ENCODE measurements at regions not wholly inside any gene's neighbourhood (a gene's known extent, or its start where the extent isn't known, plus 50 kb on each side); places are given as distances from the start of the nearest gene placed in this dataset.
"Not testable (repeated sequence)": the region's sequence is repeated elsewhere in the genome, so short reads cannot be mapped to it uniquely, and the experiment has no call there.

DNA sequence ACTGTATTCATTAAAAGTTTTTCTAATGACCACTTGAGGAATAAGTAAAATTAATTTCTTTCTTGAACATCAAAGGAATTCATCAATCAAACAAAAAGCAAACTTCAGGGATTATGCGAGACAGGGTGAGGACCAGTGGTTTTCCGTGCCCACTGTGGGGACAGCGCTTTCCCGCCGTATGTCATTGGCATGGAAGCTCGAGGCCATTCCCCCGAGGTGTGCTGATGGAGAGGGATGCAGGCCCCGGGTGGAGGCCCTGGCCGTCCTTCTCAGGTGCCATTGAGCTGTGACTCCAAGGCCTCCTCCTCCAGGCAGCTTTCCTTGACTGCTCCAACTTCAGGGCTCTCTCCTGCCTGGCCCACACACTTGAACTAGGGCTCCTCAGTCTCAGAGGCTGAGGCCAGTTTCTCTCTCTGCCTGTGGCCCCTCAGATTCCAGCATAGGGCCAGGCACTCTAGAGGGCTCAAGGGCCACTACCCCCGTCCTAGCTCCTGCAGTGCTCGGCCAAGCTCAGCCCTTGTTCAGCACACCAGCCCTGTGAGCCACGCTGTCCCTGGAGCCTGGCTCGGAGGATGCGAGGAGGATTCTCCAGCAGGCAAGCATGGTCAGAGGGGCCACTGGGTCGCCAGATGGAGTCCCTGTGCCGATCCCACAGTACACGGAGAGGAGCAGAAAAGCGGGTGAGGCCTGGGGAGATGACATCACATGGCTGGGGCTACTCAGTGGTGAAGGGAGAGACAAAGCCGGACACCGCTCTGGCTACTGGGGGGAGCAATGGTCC is 248.0 kb upstream of the SGCG start:
- DNase-seq = not testable (repeated sequence)

GRCh38 chr13:22933571-22934181 is 247.1 kb upstream of the SGCG start:
- DNase-seq = no peak

- no peak for DNase-seq
Observed at GRCh38 chr13:22934744-22935523, 245.8 kb upstream of the SGCG start.

DNA sequence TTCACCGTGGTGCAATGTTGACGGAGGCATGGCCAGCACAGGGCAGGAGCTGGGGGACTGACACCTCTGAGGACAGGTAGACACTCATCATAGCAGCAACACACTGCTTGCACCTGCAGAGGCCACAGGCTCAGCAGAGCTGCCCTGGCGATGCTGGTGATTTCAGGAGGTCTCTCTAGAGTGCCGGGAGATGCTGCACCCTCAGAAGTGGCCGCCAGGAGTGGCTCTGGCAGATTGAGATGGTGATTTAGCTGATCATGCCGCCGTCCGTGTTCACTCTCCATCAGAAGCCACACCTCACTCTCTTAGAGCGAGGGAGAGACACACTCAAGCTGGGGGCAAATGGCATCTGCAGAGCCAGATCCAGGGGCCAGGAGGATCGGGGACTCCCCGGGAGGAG is 244.6 kb upstream of the SGCG start:
- DNase-seq = no peak

GRCh38 chr13:22937241-22937640 is 243.5 kb upstream of the SGCG start:
- no peak for DNase-seq

GRCh38 chr13:22937953-22938352 is 242.8 kb upstream of the SGCG start:
- no peak for DNase-seq

DNA sequence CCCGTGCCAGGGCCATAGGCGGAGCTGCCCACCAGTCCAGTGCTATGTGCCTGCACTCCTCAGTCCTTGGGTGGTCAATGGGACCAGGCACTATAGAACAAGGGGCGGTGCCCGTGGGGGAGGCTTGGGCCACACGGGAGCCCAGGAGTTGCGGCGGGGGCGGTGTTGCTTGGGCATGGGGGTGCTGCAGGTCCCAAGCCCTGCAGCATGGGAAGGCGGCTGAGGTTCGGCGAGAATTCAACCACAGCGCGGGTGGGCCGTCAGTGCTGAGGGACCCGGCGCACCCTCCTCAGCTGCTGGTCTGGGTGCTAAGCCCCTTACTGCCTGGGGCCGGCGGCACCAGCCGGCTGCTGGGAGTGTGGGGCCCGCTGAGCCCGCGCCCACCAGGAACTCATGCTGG is 242.2 kb upstream of the SGCG start:
- DNase-seq = no peak

GRCh38 chr13:22939157-22939556 is 241.6 kb upstream of the SGCG start:
- no peak for DNase-seq

DNA sequence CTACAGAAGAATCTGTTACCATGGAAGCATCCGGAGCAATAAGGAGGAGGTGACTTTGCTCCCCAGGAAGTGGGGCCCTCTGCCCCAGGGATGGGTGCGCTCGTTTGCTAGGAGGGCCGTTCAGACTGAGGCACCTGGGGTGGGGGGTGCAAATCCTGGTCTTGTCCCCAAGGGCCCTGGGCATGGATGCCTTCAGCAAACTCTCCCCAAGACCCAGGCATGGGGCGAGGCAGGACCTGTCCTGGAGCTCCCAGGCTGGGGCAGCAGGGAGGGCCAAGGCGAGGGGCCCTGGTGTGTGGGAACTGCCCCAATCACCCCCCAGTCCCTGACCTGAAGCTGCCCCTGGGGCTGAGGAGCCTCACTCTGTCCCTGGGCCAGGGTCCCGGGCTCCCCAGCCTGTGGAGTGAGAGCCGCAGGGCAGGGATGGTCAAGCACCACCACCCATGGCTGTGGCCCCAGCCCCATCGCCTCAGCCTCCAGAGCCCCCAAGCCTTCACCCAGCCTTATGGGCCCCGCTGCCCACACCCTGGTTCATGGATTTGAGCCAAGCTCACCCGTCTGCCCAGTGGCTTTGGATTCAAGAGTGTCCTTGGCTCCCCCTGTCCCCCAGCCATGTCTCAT is 240.6 kb upstream of the SGCG start:
- no peak for DNase-seq

DNA sequence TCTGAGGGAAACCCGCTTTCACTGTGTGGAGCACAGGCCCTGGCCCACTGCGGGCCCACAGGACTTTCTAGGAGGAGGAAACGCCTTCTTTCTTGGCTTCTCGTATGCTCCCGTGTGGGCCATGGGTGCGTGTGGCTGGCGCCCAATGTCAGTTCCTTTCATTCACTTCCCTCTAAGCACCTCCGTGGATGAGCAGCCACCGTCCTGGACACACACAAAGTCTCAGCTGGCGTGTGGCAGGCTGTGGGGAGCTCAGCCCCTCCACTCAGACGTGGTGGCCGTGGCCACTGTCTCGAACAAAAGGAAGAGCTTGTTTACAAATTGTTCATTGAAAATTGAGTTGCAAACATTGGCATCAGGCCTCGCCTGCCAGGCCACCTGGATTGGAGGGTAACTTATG is 240.0 kb upstream of the SGCG start:
- no peak for DNase-seq

DNA sequence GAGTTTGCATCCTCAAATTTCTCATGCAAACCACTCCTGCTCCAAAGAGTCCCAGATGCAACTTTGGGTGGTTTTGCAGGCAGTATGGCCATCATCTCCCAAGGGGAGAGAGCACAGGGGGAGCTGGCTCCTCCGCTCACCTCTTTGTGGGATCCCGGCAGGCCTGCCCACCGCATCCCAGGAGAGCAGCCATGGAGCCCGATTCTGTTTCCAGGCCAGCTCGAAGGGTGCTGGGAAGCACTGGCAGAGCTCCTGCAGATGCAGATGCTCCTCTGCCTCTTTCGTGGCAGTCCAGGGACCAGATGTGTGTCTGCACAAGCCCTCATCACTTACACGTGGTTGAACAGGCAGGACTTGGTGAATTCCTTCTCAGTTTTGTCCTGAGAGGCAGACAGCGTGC is 239.3 kb upstream of the SGCG start:
- not testable (repeated sequence) for DNase-seq

DNA sequence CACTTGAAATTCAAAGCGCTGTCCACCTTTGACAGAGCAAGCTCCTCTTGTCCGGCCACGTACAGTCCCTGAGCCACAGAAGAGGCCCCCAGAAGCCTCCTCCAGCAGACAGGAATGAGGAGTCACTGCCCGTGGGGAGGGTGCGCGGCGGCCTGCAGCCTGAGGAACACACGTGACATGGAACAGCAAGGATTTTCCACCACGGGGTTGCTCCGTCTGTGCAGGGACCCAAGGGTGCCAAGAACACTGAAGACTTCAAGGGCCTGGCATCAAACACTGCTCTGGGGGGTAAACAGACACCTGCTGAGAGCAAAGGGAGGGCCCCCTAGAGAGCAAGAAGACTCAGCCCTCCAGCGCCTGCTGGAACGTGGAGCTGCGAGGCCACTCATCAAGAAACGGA is 237.9 kb upstream of the SGCG start:
- DNase-seq = not testable (repeated sequence)

DNA sequence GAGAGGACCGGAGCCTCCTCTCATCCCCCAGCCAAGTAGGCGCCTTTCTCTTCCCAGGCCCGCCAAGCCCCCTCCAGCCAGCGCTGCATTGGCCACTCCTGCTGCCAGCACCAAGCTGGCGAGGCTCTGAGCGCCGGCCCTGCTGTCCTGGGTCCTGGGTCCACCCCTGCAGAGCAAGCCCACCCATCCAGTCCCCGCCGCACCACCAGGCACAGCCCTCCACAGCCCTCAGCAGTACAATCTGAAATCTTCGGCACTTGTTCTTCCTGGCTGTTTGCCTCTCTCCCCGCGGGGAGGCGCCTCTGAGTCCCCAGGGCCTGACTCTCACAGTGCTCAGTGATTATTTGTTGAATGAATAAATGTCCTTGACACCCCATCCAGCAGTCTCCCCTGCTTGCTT is 236.4 kb upstream of the SGCG start:
- DNase-seq = no peak

DNA sequence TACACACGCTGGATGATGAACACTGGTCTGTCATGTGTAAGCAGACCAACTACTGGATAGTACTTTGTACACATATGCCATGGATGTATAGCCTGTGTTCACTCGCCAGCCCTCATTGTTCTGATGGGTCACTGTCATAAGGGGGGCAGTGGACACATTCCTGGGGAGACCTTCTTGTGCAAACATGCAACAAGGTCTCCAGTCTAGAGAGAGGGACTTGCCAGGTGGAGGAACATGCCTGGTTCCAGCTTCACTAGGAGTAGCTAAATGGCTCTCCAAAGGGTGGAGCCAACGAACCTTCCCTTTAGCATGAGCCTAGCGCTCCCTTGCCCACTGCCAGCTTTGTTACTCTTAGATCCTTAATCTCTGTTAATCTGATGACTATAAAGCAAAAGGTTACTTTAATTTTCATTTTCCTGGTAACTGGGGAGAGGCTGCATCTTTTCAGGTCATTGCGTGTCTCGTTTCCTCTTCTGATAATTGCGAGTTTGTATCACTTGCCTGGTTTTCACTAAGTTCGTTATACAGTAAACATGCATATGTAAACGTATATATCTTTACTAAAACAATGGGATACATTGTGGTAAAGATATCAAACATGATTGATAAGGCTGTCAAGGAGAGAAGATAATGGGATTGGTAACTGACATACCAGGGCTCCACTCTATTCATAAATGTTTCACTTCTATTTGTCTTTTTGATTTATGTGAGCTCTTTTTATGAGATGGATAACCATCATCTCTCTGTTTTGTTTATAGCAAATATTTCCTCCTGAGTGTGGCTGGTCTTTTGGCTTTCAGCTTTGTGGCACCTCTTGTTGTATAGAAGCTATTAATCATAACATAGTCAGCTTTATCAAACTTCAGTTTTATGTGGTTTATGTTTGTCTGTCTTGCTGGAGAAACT is 235.2 kb upstream of the SGCG start:
- no peak for DNase-seq

DNA sequence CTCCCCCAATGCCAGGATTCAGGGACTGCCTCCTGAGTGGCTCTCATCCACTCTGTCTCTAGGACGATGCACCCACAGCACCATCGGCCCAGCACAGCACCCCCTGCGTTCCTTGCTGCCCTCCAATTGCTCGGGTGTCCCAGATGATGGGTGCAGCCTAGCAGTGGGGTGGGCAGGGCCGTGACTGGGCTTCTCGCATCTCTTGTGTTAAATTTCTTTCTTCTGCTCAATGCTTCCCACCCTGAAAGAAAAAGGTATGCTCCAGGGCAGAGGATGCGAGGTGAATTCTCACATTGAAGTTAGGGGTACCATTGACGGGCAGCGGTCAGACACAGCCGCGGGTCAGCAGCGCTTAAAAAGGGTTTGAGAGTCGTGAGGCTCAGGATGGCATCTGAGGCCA is 232.4 kb upstream of the SGCG start:
- DNase-seq = no peak

DNA sequence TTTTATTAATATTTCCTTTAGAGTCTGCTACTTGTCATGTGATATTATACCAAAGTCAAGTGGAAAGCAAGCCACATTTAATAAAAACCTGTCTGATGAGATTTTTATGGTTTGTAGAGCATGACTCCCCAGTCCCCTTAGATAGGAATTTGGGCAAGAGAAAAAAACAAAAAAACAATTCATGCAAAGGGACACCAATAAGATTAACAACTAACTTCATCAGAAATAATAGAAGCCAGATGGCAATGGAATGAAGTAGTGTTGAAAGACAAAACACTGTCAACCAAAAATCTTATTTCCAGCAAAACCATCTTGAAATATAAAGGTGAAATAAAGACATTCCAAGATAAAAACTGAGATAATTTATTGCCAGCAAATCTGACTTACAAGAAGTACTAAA is 228.8 kb upstream of the SGCG start:
- DNase-seq = not testable (repeated sequence)

DNA sequence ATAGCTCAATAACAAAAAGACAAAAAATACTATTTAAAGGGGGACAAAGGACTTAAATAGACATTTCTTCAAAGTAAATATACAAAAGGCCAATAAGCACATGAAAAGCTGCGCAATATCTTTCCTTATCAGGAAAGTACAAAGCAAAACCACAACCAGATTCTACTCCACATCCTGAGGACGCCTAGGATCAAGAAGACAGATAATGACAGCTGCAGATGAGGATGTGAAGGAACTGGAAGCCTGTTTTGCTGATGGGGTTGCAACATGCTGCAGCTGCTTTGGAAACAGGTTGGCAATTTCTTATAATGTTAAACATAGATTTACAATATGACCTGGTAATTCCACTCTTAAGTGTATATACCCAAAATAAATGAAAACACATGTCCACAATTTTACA is 225.6 kb upstream of the SGCG start:
- DNase-seq = peak; percentile 2 to 26

- not testable (repeated sequence) for DNase-seq
Observed at GRCh38 chr13:22956456-22957115, 224.2 kb upstream of the SGCG start.

- DNase-seq = not testable (repeated sequence)
Observed at GRCh38 chr13:22959859-22960258, 220.9 kb upstream of the SGCG start.

GRCh38 chr13:22960827-22961226 is 220.0 kb upstream of the SGCG start:
- no peak for DNase-seq

DNA sequence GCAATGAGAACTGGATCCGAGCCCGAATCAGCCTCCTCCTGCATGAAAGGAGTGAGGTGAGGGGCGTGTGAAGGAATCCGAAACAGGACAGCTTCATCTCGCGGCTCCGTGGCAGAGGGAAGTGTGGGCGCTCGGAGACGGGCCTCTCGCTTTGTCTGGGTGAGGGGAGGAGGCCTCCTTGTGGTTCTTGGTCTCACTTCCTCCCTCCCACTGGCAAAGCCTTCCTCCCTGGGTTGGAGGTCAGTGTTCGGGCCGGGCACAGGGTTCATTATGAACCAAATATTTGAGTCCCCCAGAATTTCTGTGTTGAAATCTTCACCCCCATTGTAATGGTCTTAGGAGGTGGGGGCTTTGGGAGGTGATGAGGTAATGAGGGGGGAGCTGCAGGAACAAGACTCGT is 219.4 kb upstream of the SGCG start:
- DNase-seq = not testable (repeated sequence)

Data from Kasumi-1 (cell line).